Endothelial cell (in vitro differentiated cells): ENCODE measurements at regions not wholly inside any gene's neighbourhood (a gene's known extent, or its start where the extent isn't known, plus 50 kb on each side); places are given as distances from the start of the nearest gene placed in this dataset.

Experiments used
- DNase-seq: peaks from one replicate; pipeline ENCODE4 v3.0.0; 2021; ENCODE audit warnings: low spot score
- H3K27ac Mint-ChIP-seq: one replicate; pipeline ENCODE4 v1.8.0; 2021; ENCODE audit warnings: mixed read lengths, inconsistent platforms; ENCODE audit not compliant: unreplicated experiment
- H3K27me3 Mint-ChIP-seq: one replicate; pipeline ENCODE4 v1.8.0; 2021; ENCODE audit warnings: mild to moderate bottlenecking, moderate library complexity, mixed read lengths, inconsistent platforms; ENCODE audit not compliant: unreplicated experiment
- H3K36me3 Mint-ChIP-seq: one replicate; pipeline ENCODE4 v1.8.0; 2021; ENCODE audit warnings: mild to moderate bottlenecking, low read depth, mixed read lengths, inconsistent platforms; ENCODE audit not compliant: unreplicated experiment
- H3K4me1 Mint-ChIP-seq: one replicate; pipeline ENCODE4 v1.8.0; 2021; ENCODE audit warnings: mild to moderate bottlenecking, mixed read lengths, inconsistent platforms; ENCODE audit not compliant: unreplicated experiment
- H3K4me3 Mint-ChIP-seq: one replicate; pipeline ENCODE4 v1.8.0; 2021; ENCODE audit warnings: mild to moderate bottlenecking, mixed read lengths, inconsistent platforms; ENCODE audit not compliant: unreplicated experiment
- H3K9me3 Mint-ChIP-seq: one replicate; pipeline ENCODE4 v1.8.0; 2021; ENCODE audit warnings: mixed read lengths, inconsistent platforms; ENCODE audit not compliant: unreplicated experiment
- CTCF ChIP-seq: fragments of 200-600 bp; sonication (generic); IDR thresholded peaks from one replicate; pipeline ENCODE4 v1.5.0; 2021; ENCODE audit warnings: antibody characterized with exemption; ENCODE audit not compliant: unreplicated experiment

- peaks cover 4% of the 10 kb centered on the region for H3K4me1 Mint-ChIP-seq
- no peaks in the 10 kb centered on the region for H3K9me3 Mint-ChIP-seq
- H3K4me3 Mint-ChIP-seq: no peak overlapping the region
- no peaks in the 10 kb centered on the region for H3K36me3 Mint-ChIP-seq
- no peak for DNase-seq
- no peak overlapping the region for H3K27ac Mint-ChIP-seq
- H3K27me3 Mint-ChIP-seq: peaks cover 4% of the 10 kb centered on the region
- no peak for TF ChIP-seq CTCF
These were observed 91.7 kb downstream of the ERMARD start for GRCh38 chr6:169843110-169843509.

- peaks cover 4% of the 10 kb centered on the region for H3K27me3 Mint-ChIP-seq
- H3K4me1 Mint-ChIP-seq: peaks cover 2% of the 10 kb centered on the region
These were observed 90.6 kb downstream of the ERMARD start for GRCh38 chr6:169841907-169842606.

GRCh38 chr6:169841251-169841650 lies 89.8 kb downstream of the ERMARD start:
- TF ChIP-seq CTCF: no peak
- H3K9me3 Mint-ChIP-seq: no peaks in the 10 kb centered on the region
- peaks cover 4% of the 10 kb centered on the region for H3K27me3 Mint-ChIP-seq
- no peak overlapping the region for H3K27ac Mint-ChIP-seq
- DNase-seq: no peak
- no peak overlapping the region for H3K4me3 Mint-ChIP-seq
- H3K36me3 Mint-ChIP-seq: no peaks in the 10 kb centered on the region
- H3K4me1 Mint-ChIP-seq: peaks cover 2% of the 10 kb centered on the region

More at GRCh38 chr6:169841907-169842606, 90.6 kb downstream of the ERMARD start:
- DNase-seq: no peak
- Mint-ChIP-seq H3K36me3 (no peaks in the 10 kb centered on the region), H3K9me3 (no peaks in the 10 kb centered on the region), H3K27ac (no peak overlapping the region), H3K4me3 (no peak overlapping the region)
- no peak for TF ChIP-seq CTCF

GRCh38 chr6:169839898-169840631 lies 88.6 kb downstream of the ERMARD start:
- Mint-ChIP-seq H3K4me3 (no peak overlapping the region), H3K36me3 (no peaks in the 10 kb centered on the region)
- DNase-seq: peak; percentile 2

More at GRCh38 chr6:169839898-169840631, 88.6 kb downstream of the ERMARD start:
- H3K27ac Mint-ChIP-seq: no peak overlapping the region
- no peak for TF ChIP-seq CTCF
- H3K9me3 Mint-ChIP-seq: no peaks in the 10 kb centered on the region
- peaks cover 4% of the 10 kb centered on the region for H3K27me3 Mint-ChIP-seq
- H3K4me1 Mint-ChIP-seq: peaks cover 2% of the 10 kb centered on the region
